Skin of body (tissue), 1 donor: ENCODE measurements at regions not wholly inside any gene's neighbourhood (a gene's known extent, or its start where the extent isn't known, plus 50 kb on each side); places are given as distances from the start of the nearest gene placed in this dataset.

ENCODE experiments used
- DNase-seq: peaks from one replicate; lab custom pipeline; 2025; lab: John Stamatoyannopoulos, UW

GRCh38 chr13:111515307-111515617 is 194.8 kb downstream of the TEX29 start:
- DNase-seq: no peak

DNA sequence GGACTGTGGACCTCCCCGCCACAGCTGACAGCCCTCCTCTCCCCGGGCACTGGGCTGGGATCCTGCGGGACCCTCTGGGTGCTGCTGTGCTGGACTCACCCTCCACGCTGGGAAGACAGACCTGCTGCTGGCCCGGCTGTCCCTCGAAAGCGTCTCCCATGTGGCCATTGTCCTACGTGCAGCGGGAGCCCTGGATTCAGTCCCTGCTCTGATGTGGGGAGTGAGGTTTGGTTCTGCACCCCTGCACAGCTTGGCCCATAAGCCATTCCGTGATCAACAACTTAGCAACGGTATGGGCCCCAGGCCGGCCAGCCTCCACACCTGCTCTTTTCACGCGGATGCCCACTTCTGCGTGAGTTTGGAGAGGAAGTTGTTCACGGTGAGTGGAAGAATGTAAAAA is 195.2 kb downstream of the TEX29 start:
- no peak for DNase-seq

DNA sequence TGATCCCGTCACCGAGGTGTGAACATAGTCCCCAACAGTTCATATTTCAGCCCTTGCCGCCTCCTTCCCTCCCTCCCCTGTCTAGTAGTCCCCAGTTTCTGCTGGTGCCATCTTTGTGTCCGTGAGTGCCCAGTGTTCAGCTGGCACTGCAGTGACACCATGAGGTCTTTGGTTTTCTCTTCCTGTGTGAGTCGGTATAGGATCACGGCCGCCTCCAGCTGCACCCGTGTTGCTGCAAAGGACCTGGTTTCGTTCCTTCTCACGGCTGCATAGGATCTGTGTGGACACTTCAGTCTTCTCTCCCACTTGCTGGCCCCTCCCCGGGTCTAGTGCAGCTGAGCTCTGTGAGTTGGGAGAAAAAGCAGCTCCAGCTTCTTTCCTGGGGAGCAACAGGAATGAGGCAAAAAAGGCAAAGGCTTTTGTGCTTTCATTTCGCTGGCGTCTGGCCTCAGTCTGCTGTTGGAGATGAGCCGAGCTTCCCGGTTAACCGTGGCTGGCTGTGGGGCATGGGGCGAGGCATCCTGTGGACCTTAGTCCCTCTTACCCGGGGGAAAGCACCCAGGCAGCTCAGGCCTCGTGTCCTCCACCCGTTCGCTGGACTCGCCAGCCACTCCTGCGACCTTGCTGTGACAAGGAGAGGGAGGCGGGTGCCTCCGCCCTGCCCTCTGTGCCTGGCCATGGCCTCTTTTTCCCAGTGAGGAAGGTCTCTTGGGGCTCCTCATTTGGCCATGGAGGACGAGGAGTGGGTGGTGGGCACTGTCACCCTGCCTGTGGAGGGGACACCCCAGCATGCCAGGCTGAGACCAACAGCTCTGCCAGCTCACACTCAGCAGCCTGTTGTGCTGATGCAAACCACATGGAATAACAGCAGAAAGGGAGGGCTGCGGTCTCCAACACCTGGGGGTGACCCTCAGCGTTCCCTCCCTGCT is 196.5 kb downstream of the TEX29 start:
- no peak for DNase-seq

DNA sequence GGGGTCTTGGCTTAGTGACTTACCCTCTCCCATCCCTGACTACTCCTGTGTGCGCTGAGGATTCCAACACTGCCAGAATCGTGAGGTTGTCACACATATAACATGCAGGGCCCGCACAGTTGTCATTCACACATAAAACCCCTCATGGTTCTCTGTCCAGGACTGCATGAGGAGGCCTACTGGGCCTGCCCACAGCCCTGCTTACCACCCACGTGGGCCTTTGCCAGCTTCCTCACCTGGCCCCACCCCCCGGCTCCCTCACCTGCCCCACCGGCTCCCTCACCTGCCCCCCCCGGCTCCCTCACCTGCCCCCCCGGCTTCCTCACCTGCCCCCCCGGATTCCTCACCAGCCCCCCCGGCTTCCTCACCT is 197.2 kb downstream of the TEX29 start:
- no peak for DNase-seq

DNA sequence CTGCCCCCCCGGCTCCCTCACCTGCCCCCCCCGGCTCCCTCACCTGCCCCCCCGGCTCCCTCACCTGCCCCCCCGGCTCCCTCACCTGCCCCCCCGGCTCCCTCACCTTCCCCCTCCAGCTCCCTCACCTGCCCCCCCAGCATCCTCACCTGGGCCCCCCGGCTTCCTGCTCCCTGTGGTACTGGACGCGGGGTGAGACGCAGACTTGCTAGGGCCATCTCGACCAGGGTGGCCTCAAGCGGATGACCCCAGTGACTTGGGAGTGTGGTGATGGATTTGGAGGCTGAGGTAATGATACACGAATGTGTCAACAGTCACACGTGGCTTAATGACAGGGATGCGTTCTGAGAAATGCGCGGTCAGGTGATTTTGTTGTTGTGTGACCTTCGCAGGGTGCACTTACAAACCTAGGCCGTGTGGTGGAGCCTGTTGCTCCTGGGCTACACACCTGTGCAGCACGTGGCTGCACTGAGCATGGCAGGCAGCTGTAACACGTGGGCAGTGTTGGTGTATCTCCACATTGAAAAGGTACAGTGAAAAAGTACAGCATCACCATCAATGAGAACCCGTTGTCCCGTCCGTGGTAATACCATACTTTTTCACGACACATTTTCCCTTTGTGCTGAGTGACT is 197.8 kb downstream of the TEX29 start:
- DNase-seq: no peak

DNA sequence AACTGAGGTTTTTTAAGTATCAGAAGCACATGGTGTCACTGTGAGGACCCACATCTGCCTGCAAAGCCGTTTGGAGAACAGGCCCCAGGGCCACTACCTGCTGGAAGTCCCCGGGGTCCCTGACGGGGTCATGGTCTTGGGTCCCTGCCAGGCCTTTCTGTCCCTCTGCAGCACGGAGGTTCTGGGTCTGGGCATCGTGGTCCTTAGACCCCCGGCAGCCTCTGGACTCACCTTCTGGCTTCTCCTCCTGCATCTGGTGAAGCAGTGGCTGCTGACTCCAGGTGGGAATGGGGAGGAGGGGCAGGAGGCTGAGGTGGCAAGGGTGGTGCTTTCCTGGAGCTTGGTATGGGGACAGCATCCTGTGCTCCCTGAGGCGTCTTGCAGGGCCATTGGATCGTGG is 198.6 kb downstream of the TEX29 start:
- no peak for DNase-seq

GRCh38 chr13:111519490-111520170 is 199.2 kb downstream of the TEX29 start:
- no peak for DNase-seq

- no peak for DNase-seq
Observed at GRCh38 chr13:111521030-111521429, 200.6 kb downstream of the TEX29 start.

- no peak for DNase-seq
Observed at GRCh38 chr13:111521691-111522229, 201.3 kb downstream of the TEX29 start.

- no peak for DNase-seq
Observed at GRCh38 chr13:111525320-111526118, 205.1 kb downstream of the TEX29 start.

GRCh38 chr13:111526922-111527321 is 206.5 kb downstream of the TEX29 start:
- DNase-seq: no peak

- no peak for DNase-seq
Observed at GRCh38 chr13:111527614-111528229, 207.3 kb downstream of the TEX29 start.

- DNase-seq: no peak
Observed at GRCh38 chr13:111528513-111528912, 208.1 kb downstream of the TEX29 start.

GRCh38 chr13:111530137-111530870 is 209.9 kb downstream of the TEX29 start:
- no peak for DNase-seq

- DNase-seq: peak; percentile 14
Observed at GRCh38 chr13:111531505-111531904, 211.1 kb downstream of the TEX29 start.

DNA sequence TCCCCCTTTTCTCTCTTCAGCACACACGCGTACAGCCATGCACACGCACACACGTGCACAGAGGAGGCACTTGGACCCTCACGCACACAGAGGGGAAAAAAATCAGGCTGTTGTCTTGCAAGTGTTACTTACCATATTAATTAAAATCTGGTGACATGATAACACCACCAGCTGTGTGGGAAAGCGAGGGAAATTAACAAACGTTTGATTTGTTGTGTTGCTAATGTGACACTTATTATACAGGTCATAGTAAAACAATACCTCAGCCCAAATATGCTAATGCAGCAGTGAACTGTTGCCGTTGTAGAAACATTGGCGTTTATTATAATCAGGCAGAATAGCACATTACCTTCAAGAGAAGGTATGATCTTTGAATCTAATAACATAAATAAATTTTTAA is 211.7 kb downstream of the TEX29 start:
- no peak for DNase-seq

GRCh38 chr13:111533900-111534683 is 213.7 kb downstream of the TEX29 start:
- no peak for DNase-seq

GRCh38 chr13:111534751-111535522 is 214.5 kb downstream of the TEX29 start:
- DNase-seq: no peak

DNA sequence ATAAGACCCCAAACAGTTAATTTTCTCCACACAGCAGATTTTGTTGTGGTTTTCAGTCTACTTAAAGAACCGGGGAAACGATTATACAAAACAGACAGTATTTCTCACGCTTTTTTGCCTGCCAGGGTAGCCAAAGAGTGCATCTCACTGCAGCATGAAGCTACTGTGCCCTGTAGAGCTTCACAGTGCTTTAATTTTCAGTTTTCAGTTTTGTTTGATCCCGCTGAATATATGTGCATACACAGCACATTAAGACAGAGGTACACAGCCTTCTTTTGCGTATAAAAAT is 215.0 kb downstream of the TEX29 start:
- no peak for DNase-seq
